Neural crest cell (in vitro differentiated cells): ENCODE measurements at regions not wholly inside any gene's neighbourhood (a gene's known extent, or its start where the extent isn't known, plus 50 kb on each side); places are given as distances from the start of the nearest gene placed in this dataset.
"Not testable (repeated sequence)": the region's sequence is repeated elsewhere in the genome, so short reads cannot be mapped to it uniquely, and the experiment has no call there.

Experiments used
- DNase-seq: peaks from one replicate; pipeline ENCODE4 v3.0.0; 2021; ENCODE audit warnings: low read depth, mixed read lengths, low spot score
- H3K27ac Mint-ChIP-seq: one replicate; pipeline ENCODE4 v1.8.0; 2021; ENCODE audit warnings: mild to moderate bottlenecking, mixed read lengths; ENCODE audit not compliant: unreplicated experiment
- H3K27me3 Mint-ChIP-seq: 2 replicates; pipeline ENCODE4 v1.8.0; 2021; ENCODE audit warnings: low read depth, mild to moderate bottlenecking, mixed read lengths
- H3K36me3 Mint-ChIP-seq: 2 replicates; pipeline ENCODE4 v1.8.0; 2021; ENCODE audit warnings: low read depth, mild to moderate bottlenecking, mixed read lengths
- H3K4me1 Mint-ChIP-seq: 2 replicates; pipeline ENCODE4 v1.8.0; 2021; ENCODE audit warnings: mixed read lengths
- H3K4me3 Mint-ChIP-seq: one replicate; pipeline ENCODE4 v1.8.0; 2021; ENCODE audit warnings: mild to moderate bottlenecking, mixed read lengths
- H3K9me3 Mint-ChIP-seq: 2 replicates; pipeline ENCODE4 v1.8.0; 2021; ENCODE audit warnings: mixed read lengths
- CTCF ChIP-seq: fragments of 200-600 bp; sonication (generic); conservative IDR thresholded peaks from 2 replicates; pipeline ENCODE4 v1.5.0; 2021; ENCODE audit warnings: antibody characterized with exemption, mild to moderate bottlenecking

GRCh38 chr5:99763021-99763774 lies 772.0 kb upstream of the FAM174A start:
- Mint-ChIP-seq H3K27me3 (no peaks in the 10 kb centered on the region), H3K27ac (no peak overlapping the region), H3K4me3 (no peak overlapping the region), H3K9me3 (peaks cover 11% of the 10 kb centered on the region), H3K4me1 (no peaks in the 10 kb centered on the region), H3K36me3 (no peaks in the 10 kb centered on the region)
- TF ChIP-seq CTCF = no peak
- DNase-seq = no peak

GRCh38 chr5:99747342-99747741 lies 787.8 kb upstream of the FAM174A start:
- Mint-ChIP-seq H3K36me3 (no peaks in the 10 kb centered on the region), H3K9me3 (no peaks in the 10 kb centered on the region), H3K27ac (no peak overlapping the region), H3K27me3 (no peaks in the 10 kb centered on the region), H3K4me3 (no peak overlapping the region), H3K4me1 (no peaks in the 10 kb centered on the region)
- no peak for TF ChIP-seq CTCF
- no peak for DNase-seq

- H3K36me3 Mint-ChIP-seq, H3K4me3 Mint-ChIP-seq, H3K9me3 Mint-ChIP-seq, H3K4me1 Mint-ChIP-seq, DNase-seq, H3K27ac Mint-ChIP-seq, H3K27me3 Mint-ChIP-seq: not testable (repeated sequence)
Measured at GRCh38 chr5:99733146-99733545, 802.0 kb upstream of the FAM174A start.

- H3K4me1 Mint-ChIP-seq, H3K27me3 Mint-ChIP-seq, H3K9me3 Mint-ChIP-seq, H3K36me3 Mint-ChIP-seq, H3K4me3 Mint-ChIP-seq, H3K27ac Mint-ChIP-seq, DNase-seq: not testable (repeated sequence)
Measured at GRCh38 chr5:99730653-99731052, 801.8 kb upstream of the CHD1 start.

- Mint-ChIP-seq H3K27ac (no peak overlapping the region), H3K36me3 (no peaks in the 10 kb centered on the region), H3K27me3 (no peaks in the 10 kb centered on the region), H3K9me3 (peaks cover 3% of the 10 kb centered on the region), H3K4me3 (no peak overlapping the region), H3K4me1 (no peaks in the 10 kb centered on the region)
- no peak for TF ChIP-seq CTCF
- no peak for DNase-seq
Measured at GRCh38 chr5:99724732-99725290, 796.0 kb upstream of the CHD1 start.

GRCh38 chr5:99721506-99721905 lies 792.7 kb upstream of the CHD1 start:
- Mint-ChIP-seq H3K4me1 (no peaks in the 10 kb centered on the region), H3K27ac (no peak overlapping the region), H3K36me3 (no peaks in the 10 kb centered on the region), H3K9me3 (peaks cover 3% of the 10 kb centered on the region), H3K27me3 (no peaks in the 10 kb centered on the region), H3K4me3 (no peak overlapping the region)
- no peak for DNase-seq
- no peak for TF ChIP-seq CTCF
